ENCODE measurements at regions not wholly inside any gene's neighbourhood (a gene's known extent, or its start where the extent isn't known, plus 50 kb on each side); places are given as distances from the start of the nearest gene placed in this dataset.

GRCh38 chr18:43805646-43806194 is 528.4 kb upstream of the SYT4 start:
- DNase-seq (ENCODE audit: low spot score) (no peak), ATAC-seq (peak; percentile 38)
- H3K4me1 Mint-ChIP-seq = peaks cover 21% of the 10 kb centered on the region
- no peak overlapping the region for H3K27ac Mint-ChIP-seq
- H3K9me3 Mint-ChIP-seq = peaks cover 15% of the 10 kb centered on the region
- TF ChIP-seq ZNF396 (CRISPR knock-in tag; IDR thresholded peaks at IDR 0.05; ENCODE audit: borderline replicate concordance) = no peak
- TF ChIP-seq FOXJ3 (CRISPR knock-in tag; IDR thresholded peaks at IDR 0.05; ENCODE audit: borderline replicate concordance) = no peak
- TF ChIP-seq, protein P1, sequence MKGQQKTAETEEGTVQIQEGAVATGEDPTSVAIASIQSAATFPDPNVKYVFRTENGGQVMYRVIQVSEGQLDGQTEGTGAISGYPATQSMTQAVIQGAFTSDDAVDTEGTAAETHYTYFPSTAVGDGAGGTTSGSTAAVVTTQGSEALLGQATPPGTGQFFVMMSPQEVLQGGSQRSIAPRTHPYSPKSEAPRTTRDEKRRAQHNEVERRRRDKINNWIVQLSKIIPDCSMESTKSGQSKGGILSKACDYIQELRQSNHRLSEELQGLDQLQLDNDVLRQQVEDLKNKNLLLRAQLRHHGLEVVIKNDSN (CRISPR knock-in tag; IDR thresholded peaks at IDR 0.05) = no peak
- TF ChIP-seq ZNF423 (CRISPR knock-in tag; IDR thresholded peaks at IDR 0.05) = no peak
- no peak for TF ChIP-seq NFATC4 (CRISPR knock-in tag; IDR thresholded peaks at IDR 0.05)
- TF ChIP-seq, protein P2, sequence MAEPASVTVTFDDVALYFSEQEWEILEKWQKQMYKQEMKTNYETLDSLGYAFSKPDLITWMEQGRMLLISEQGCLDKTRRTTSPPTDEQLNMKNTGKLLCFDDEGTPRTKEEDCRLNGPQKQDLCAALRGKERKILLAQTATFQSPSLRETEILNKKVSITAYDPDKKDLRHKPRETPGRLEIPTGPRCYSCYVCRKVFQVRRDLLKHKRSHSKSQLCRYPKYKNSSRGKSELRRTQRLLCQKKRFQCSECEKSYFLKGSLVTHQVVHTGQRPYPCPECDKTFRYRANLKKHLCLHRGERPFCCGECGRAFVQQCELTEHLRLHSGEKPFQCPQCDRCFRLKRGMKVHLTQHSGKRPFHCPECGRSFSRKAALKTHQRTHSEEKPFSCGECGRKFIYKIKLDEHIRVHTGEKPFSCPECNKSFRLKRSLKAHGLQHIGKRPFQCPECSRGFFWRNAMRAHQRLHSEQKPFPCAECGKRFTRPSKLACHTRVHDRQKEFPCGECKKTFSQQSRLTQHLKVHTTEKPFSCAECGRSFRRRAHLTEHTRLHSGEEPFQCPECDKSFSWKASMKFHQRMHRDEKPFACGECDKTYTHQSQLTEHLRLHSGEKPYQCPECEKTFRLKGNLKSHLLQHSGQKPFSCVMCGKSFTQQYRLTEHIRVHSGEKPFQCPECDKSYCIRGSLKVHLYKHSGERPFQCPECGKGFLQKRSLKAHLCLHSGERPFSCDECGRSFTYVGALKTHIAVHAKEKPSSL (CRISPR knock-in tag; conservative IDR thresholded peaks at IDR 0.05) = no peak
- TF ChIP-seq ZNF263 (CRISPR knock-in tag; IDR thresholded peaks at IDR 0.05; ENCODE audit: low read depth) = no peak
- no peak for TF ChIP-seq SP1 (CRISPR knock-in tag; conservative IDR thresholded peaks at IDR 0.05)
- no peak for TF ChIP-seq PRRX2 (CRISPR knock-in tag; IDR thresholded peaks at IDR 0.05)
- TF ChIP-seq, protein P3, sequence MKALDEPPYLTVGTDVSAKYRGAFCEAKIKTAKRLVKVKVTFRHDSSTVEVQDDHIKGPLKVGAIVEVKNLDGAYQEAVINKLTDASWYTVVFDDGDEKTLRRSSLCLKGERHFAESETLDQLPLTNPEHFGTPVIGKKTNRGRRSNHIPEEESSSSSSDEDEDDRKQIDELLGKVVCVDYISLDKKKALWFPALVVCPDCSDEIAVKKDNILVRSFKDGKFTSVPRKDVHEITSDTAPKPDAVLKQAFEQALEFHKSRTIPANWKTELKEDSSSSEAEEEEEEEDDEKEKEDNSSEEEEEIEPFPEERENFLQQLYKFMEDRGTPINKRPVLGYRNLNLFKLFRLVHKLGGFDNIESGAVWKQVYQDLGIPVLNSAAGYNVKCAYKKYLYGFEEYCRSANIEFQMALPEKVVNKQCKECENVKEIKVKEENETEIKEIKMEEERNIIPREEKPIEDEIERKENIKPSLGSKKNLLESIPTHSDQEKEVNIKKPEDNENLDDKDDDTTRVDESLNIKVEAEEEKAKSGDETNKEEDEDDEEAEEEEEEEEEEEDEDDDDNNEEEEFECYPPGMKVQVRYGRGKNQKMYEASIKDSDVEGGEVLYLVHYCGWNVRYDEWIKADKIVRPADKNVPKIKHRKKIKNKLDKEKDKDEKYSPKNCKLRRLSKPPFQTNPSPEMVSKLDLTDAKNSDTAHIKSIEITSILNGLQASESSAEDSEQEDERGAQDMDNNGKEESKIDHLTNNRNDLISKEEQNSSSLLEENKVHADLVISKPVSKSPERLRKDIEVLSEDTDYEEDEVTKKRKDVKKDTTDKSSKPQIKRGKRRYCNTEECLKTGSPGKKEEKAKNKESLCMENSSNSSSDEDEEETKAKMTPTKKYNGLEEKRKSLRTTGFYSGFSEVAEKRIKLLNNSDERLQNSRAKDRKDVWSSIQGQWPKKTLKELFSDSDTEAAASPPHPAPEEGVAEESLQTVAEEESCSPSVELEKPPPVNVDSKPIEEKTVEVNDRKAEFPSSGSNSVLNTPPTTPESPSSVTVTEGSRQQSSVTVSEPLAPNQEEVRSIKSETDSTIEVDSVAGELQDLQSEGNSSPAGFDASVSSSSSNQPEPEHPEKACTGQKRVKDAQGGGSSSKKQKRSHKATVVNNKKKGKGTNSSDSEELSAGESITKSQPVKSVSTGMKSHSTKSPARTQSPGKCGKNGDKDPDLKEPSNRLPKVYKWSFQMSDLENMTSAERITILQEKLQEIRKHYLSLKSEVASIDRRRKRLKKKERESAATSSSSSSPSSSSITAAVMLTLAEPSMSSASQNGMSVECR (CRISPR knock-in tag; IDR thresholded peaks at IDR 0.05; ENCODE audit: borderline replicate concordance) = no peak
- no peak for TF ChIP-seq KAT7 (CRISPR knock-in tag; IDR thresholded peaks at IDR 0.05; ENCODE audit: borderline replicate concordance)
- TF ChIP-seq NFE2L1 (CRISPR knock-in tag; IDR thresholded peaks at IDR 0.05) = no peak
- TF ChIP-seq, protein P4, sequence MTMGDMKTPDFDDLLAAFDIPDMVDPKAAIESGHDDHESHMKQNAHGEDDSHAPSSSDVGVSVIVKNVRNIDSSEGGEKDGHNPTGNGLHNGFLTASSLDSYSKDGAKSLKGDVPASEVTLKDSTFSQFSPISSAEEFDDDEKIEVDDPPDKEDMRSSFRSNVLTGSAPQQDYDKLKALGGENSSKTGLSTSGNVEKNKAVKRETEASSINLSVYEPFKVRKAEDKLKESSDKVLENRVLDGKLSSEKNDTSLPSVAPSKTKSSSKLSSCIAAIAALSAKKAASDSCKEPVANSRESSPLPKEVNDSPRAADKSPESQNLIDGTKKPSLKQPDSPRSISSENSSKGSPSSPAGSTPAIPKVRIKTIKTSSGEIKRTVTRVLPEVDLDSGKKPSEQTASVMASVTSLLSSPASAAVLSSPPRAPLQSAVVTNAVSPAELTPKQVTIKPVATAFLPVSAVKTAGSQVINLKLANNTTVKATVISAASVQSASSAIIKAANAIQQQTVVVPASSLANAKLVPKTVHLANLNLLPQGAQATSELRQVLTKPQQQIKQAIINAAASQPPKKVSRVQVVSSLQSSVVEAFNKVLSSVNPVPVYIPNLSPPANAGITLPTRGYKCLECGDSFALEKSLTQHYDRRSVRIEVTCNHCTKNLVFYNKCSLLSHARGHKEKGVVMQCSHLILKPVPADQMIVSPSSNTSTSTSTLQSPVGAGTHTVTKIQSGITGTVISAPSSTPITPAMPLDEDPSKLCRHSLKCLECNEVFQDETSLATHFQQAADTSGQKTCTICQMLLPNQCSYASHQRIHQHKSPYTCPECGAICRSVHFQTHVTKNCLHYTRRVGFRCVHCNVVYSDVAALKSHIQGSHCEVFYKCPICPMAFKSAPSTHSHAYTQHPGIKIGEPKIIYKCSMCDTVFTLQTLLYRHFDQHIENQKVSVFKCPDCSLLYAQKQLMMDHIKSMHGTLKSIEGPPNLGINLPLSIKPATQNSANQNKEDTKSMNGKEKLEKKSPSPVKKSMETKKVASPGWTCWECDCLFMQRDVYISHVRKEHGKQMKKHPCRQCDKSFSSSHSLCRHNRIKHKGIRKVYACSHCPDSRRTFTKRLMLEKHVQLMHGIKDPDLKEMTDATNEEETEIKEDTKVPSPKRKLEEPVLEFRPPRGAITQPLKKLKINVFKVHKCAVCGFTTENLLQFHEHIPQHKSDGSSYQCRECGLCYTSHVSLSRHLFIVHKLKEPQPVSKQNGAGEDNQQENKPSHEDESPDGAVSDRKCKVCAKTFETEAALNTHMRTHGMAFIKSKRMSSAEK (CRISPR knock-in tag; IDR thresholded peaks at IDR 0.05; ENCODE audit: borderline replicate concordance) = no peak
- TF ChIP-seq, protein P5, sequence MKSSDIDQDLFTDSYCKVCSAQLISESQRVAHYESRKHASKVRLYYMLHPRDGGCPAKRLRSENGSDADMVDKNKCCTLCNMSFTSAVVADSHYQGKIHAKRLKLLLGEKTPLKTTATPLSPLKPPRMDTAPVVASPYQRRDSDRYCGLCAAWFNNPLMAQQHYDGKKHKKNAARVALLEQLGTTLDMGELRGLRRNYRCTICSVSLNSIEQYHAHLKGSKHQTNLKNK (CRISPR knock-in tag; IDR thresholded peaks at IDR 0.05) = no peak
- TF ChIP-seq, protein P6, sequence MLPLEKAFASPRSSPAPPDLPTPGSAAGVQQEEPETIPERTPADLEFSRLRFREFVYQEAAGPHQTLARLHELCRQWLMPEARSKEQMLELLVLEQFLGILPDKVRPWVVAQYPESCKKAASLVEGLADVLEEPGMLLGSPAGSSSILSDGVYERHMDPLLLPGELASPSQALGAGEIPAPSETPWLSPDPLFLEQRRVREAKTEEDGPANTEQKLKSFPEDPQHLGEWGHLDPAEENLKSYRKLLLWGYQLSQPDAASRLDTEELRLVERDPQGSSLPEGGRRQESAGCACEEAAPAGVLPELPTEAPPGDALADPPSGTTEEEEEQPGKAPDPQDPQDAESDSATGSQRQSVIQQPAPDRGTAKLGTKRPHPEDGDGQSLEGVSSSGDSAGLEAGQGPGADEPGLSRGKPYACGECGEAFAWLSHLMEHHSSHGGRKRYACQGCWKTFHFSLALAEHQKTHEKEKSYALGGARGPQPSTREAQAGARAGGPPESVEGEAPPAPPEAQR (CRISPR knock-in tag; IDR thresholded peaks at IDR 0.05) = no peak
- no peak for TF ChIP-seq GABPB1 (CRISPR knock-in tag; IDR thresholded peaks at IDR 0.05)
- TF ChIP-seq IRF1 (CRISPR knock-in tag; IDR thresholded peaks at IDR 0.05) = no peak
- TF ChIP-seq, protein P7, sequence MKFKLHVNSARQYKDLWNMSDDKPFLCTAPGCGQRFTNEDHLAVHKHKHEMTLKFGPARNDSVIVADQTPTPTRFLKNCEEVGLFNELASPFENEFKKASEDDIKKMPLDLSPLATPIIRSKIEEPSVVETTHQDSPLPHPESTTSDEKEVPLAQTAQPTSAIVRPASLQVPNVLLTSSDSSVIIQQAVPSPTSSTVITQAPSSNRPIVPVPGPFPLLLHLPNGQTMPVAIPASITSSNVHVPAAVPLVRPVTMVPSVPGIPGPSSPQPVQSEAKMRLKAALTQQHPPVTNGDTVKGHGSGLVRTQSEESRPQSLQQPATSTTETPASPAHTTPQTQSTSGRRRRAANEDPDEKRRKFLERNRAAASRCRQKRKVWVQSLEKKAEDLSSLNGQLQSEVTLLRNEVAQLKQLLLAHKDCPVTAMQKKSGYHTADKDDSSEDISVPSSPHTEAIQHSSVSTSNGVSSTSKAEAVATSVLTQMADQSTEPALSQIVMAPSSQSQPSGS (CRISPR knock-in tag; IDR thresholded peaks at IDR 0.05; ENCODE audit: borderline replicate concordance, low read depth) = no peak
- TF ChIP-seq TP53 (CRISPR knock-in tag; IDR thresholded peaks at IDR 0.05) = no peak
- TF ChIP-seq USF2 (CRISPR knock-in tag; IDR thresholded peaks at IDR 0.05) = no peak
- no peaks in the 10 kb centered on the region for H3K27me3 Mint-ChIP-seq (ENCODE audit: low read depth)
- no peaks in the 10 kb centered on the region for H3K36me3 Mint-ChIP-seq
- no peak overlapping the region for H3K4me3 Mint-ChIP-seq
- POLR2A ChIA-PET = no interaction called here
- CTCF ChIA-PET = no interaction called here
